ENCODE measurements at regions not wholly inside any gene's neighbourhood (a gene's known extent, or its start where the extent isn't known, plus 50 kb on each side); places are given as distances from the start of the nearest gene placed in this dataset.

DNA sequence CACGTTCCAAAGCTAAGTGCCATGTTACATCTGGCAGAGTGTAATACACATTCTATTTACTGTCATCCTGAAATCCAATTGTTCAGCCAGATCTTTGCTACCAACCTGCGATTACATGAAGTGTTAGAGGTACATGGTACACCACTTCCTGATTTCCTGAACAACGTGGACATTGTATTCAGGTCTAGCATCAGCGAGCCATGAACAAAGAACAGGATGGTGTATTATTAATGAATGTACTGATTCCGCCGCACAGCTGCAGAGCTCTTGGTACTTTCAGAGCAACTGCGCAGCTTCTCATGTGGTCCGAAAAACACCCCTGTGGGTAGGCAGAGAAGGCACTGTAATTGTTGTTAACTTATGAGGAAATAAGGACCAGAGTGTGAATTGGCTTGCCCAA is 511.4 kb downstream of the AJAP1 start:
- WGBS = 65% methylated on average over 8 of the region's 8 CpGs
- no peaks in the 10 kb centered on the region for H3K4me1 ChIP-seq (replicated peaks)
- H3K9me3 ChIP-seq = no peaks in the 10 kb centered on the region
- H3K36me3 ChIP-seq = no peaks in the 10 kb centered on the region
- no peaks in the 10 kb centered on the region for H3K27me3 ChIP-seq (replicated peaks; ENCODE audit: insufficient read depth)
- TF ChIP-seq, protein P1, sequence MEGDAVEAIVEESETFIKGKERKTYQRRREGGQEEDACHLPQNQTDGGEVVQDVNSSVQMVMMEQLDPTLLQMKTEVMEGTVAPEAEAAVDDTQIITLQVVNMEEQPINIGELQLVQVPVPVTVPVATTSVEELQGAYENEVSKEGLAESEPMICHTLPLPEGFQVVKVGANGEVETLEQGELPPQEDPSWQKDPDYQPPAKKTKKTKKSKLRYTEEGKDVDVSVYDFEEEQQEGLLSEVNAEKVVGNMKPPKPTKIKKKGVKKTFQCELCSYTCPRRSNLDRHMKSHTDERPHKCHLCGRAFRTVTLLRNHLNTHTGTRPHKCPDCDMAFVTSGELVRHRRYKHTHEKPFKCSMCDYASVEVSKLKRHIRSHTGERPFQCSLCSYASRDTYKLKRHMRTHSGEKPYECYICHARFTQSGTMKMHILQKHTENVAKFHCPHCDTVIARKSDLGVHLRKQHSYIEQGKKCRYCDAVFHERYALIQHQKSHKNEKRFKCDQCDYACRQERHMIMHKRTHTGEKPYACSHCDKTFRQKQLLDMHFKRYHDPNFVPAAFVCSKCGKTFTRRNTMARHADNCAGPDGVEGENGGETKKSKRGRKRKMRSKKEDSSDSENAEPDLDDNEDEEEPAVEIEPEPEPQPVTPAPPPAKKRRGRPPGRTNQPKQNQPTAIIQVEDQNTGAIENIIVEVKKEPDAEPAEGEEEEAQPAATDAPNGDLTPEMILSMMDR (IDR thresholded peaks at IDR 0.05) = no peak
- TF ChIP-seq POLR2AphosphoS5 (IDR thresholded peaks at IDR 0.05) = no peak
- TF ChIP-seq POLR2A (IDR thresholded peaks at IDR 0.05) = no peak
- intact Hi-C loops (cut with DNase I) = no loop called here
- no peak overlapping the region for H3K4me3 ChIP-seq
- H3K27ac ChIP-seq = no peak overlapping the region
- DNase-seq (ENCODE audit: low spot score) = no peak

DNA sequence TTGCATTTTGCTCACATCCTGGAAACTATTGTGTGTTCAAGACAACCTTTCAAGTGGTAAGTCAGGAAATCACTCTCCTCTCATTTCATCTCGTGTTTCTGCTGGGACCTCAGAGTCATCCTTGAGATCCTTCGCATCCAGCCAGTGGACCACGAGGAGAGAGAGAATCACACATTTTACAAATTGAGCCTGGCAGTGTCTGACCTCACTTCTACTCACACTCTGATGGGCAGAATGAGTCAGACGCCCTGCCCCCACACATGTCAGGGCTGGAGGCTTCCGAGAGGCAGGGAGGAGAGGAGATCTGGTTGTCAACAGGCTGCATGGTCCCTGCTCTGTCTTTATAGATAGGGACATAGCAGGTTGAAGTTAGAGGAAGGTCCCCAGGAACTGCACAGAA is 509.7 kb downstream of the AJAP1 start:
- H3K4me3 ChIP-seq = no peak overlapping the region
- 80% methylated on average over 5 of the region's 5 CpGs for WGBS
- TF ChIP-seq, protein P1 (IDR thresholded peaks at IDR 0.05) = no peak
- no peak for TF ChIP-seq POLR2A (IDR thresholded peaks at IDR 0.05)
- TF ChIP-seq POLR2AphosphoS5 (IDR thresholded peaks at IDR 0.05) = no peak

DNA sequence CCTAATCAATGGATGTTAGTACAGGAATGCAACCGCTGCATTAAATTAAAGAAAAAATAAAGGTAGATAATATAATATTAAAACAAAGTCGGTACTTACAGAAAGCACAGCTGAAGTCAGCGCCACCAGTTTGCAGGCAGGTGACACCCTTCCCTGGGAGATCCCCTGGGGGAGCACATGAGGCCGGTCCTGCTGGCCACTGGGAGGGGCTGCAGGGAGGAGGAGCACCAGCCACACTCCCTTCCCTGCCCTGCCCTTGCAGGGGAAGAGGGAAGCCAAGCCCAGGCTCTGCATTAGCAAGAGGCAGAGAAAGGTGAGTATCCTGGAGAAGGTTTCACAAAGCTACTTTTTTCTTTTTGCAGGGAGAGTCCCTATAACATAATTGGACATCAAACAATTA is 507.0 kb downstream of the AJAP1 start:
- 47% methylated on average over 4 of the region's 4 CpGs for WGBS
- no peak for TF ChIP-seq POLR2A (IDR thresholded peaks at IDR 0.05)
- no peak for TF ChIP-seq POLR2AphosphoS5 (IDR thresholded peaks at IDR 0.05)
- TF ChIP-seq, protein P1 (IDR thresholded peaks at IDR 0.05) = no peak
- Histone ChIP-seq H3K36me3 (no peaks in the 10 kb centered on the region), H3K4me1 (replicated peaks) (no peaks in the 10 kb centered on the region), H3K27me3 (replicated peaks; ENCODE audit: insufficient read depth) (no peaks in the 10 kb centered on the region), H3K27ac (no peak overlapping the region), H3K4me3 (no peak overlapping the region), H3K9me3 (no peaks in the 10 kb centered on the region)
- intact Hi-C loops (cut with DNase I) = no loop called here
- no peak for DNase-seq (ENCODE audit: low spot score)

More for the DNA sequence above, 509.7 kb downstream of the AJAP1 start:
- Histone ChIP-seq H3K36me3 (no peaks in the 10 kb centered on the region), H3K4me1 (replicated peaks) (no peaks in the 10 kb centered on the region), H3K27ac (no peak overlapping the region), H3K27me3 (replicated peaks; ENCODE audit: insufficient read depth) (no peaks in the 10 kb centered on the region), H3K9me3 (no peaks in the 10 kb centered on the region)
- intact Hi-C loops (cut with DNase I) = no loop called here
- no peak for DNase-seq (ENCODE audit: low spot score)

DNA sequence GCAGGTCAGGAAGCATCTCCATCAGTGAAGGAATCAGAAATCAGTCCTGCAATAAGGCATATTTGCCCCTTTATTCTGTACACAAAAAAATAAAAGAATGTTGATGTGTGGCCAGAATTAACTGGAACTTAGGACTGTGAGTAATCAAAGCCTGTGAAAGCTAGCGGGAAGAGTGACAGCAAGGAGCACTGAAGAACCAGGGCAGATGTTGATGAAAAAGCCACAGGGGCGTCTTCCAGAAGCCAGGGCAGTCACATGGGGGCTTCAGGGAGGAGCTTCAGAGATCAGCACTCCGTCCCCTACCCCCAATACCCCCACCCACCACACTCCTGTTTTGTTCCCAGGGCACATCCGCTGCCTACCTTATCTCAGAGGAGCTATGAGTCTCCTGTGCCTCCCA is 502.8 kb downstream of the AJAP1 start:
- Histone ChIP-seq H3K9me3 (no peaks in the 10 kb centered on the region), H3K27ac (no peak overlapping the region), H3K27me3 (replicated peaks; ENCODE audit: insufficient read depth) (no peaks in the 10 kb centered on the region), H3K36me3 (no peaks in the 10 kb centered on the region), H3K4me1 (replicated peaks) (no peaks in the 10 kb centered on the region), H3K4me3 (no peak overlapping the region)
- WGBS = 70% methylated on average over 4 of the region's 4 CpGs
- intact Hi-C loops (cut with DNase I) = no loop called here
- DNase-seq (ENCODE audit: low spot score) = no peak
- TF ChIP-seq POLR2A (IDR thresholded peaks at IDR 0.05) = no peak
- TF ChIP-seq POLR2AphosphoS5 (IDR thresholded peaks at IDR 0.05) = no peak
- TF ChIP-seq, protein P1 (IDR thresholded peaks at IDR 0.05) = no peak

DNA sequence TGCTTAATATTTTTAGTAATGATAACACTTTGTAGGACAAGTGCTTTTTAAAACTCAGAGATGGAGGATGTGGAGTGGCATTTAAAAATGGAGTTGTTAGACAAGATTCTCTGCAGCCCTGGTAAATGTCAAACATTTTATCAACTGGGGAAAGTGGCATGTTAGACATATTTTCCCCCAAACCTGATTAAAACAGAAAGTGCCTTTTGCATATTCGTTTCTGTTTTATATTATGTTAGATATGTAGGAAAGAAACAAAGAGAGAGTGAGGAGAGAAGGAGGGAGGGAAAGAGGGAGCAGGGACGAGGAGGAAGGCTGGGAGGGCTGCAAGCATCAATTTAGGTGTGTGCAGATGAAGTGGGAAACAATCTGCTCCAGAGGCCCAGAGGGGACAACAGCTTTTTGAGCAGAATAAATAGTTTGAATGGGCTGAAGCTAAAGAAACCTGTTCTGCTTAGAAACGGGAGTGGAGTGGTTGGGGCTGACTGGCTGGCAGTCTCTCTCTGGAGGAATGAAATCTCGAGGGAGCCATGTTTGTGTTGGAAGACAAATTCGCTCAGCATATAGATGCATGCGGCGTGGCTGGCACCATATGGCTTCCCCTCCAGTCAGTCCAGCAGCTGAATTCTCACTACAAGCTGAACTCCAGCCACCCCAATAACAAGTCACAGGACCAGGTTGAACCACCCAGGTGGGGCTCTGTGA is 502.2 kb downstream of the AJAP1 start:
- Histone ChIP-seq H3K4me1 (replicated peaks) (no peaks in the 10 kb centered on the region), H3K9me3 (no peaks in the 10 kb centered on the region), H3K36me3 (no peaks in the 10 kb centered on the region), H3K4me3 (no peak overlapping the region), H3K27ac (no peak overlapping the region), H3K27me3 (replicated peaks; ENCODE audit: insufficient read depth) (no peaks in the 10 kb centered on the region)
- DNase-seq (ENCODE audit: low spot score) = no peak
- no peak for TF ChIP-seq POLR2A (IDR thresholded peaks at IDR 0.05)
- TF ChIP-seq, protein P1 (IDR thresholded peaks at IDR 0.05) = no peak
- TF ChIP-seq POLR2AphosphoS5 (IDR thresholded peaks at IDR 0.05) = no peak
- 54% methylated on average over 7 of the region's 7 CpGs for WGBS
- intact Hi-C loops (cut with DNase I) = no loop called here

Data from prostate gland (tissue), 2 donors.